ENCODE measurements at regions not wholly inside any gene's neighbourhood (a gene's known extent, or its start where the extent isn't known, plus 50 kb on each side); places are given as distances from the start of the nearest gene placed in this dataset.

DNA sequence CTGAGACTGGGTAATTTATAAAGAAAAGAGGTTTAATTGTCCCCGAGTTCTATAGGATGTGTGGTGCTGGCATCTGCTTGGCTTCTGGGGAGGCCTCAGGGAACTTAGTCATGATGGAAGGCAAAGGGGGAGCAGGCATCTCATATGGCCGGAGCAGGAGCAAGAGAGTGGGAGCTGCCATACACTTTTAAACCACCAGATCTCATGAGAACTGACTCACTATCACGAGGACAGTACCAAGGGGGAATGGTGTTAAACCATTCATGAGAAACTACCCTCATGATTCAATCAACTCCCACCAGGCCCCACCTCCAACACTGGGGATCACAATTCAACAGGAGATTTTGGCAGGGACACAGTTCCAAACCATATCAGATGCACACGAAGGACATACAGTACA lies 199.9 kb upstream of the DPP6 start:
- Histone ChIP-seq H3K27me3 (ENCODE audit: control insufficient read depth, insufficient read depth, low read length) (no peaks in the 10 kb centered on the region), H3K4me3 (ENCODE audit: low read depth, low read length) (no peak overlapping the region), H3K36me3 (ENCODE audit: control insufficient read depth, insufficient read depth, low read length) (no peaks in the 10 kb centered on the region)
- ChIA-PET POLR2A (no interaction called here), CTCF (interaction anchor here (1.3 kb wide), 1 partner anchor 22 kb away, joined by 3 read pairs; no protein-coding TSS in a partner anchor)
- TF ChIP-seq, protein P1, sequence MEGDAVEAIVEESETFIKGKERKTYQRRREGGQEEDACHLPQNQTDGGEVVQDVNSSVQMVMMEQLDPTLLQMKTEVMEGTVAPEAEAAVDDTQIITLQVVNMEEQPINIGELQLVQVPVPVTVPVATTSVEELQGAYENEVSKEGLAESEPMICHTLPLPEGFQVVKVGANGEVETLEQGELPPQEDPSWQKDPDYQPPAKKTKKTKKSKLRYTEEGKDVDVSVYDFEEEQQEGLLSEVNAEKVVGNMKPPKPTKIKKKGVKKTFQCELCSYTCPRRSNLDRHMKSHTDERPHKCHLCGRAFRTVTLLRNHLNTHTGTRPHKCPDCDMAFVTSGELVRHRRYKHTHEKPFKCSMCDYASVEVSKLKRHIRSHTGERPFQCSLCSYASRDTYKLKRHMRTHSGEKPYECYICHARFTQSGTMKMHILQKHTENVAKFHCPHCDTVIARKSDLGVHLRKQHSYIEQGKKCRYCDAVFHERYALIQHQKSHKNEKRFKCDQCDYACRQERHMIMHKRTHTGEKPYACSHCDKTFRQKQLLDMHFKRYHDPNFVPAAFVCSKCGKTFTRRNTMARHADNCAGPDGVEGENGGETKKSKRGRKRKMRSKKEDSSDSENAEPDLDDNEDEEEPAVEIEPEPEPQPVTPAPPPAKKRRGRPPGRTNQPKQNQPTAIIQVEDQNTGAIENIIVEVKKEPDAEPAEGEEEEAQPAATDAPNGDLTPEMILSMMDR (IDR thresholded peaks at IDR 0.05; ENCODE audit: insufficient read depth, low read depth, low read length) = no peak
- no peak for DNase-seq (ENCODE audit: low read depth)

- CTCF ChIA-PET = no interaction called here
- no peak for DNase-seq (ENCODE audit: low read depth)
- Histone ChIP-seq H3K36me3 (ENCODE audit: control insufficient read depth, insufficient read depth, low read length) (no peaks in the 10 kb centered on the region), H3K4me3 (ENCODE audit: low read depth, low read length) (no peak overlapping the region), H3K27me3 (ENCODE audit: control insufficient read depth, insufficient read depth, low read length) (no peaks in the 10 kb centered on the region)
- POLR2A ChIA-PET = no interaction called here
- TF ChIP-seq, protein P1 (IDR thresholded peaks at IDR 0.05; ENCODE audit: insufficient read depth, low read depth, low read length) = no peak
Measured at GRCh38 chr7:153858355-153858754, 193.8 kb upstream of the DPP6 start.

- no peaks in the 10 kb centered on the region for H3K27me3 ChIP-seq (ENCODE audit: control insufficient read depth, insufficient read depth, low read length)
- DNase-seq (ENCODE audit: low read depth) = no peak
- TF ChIP-seq, protein P1 (IDR thresholded peaks at IDR 0.05; ENCODE audit: insufficient read depth, low read depth, low read length) = no peak
- no peaks in the 10 kb centered on the region for H3K36me3 ChIP-seq (ENCODE audit: control insufficient read depth, insufficient read depth, low read length)
- CTCF ChIA-PET = no interaction called here
- POLR2A ChIA-PET = no interaction called here
- H3K4me3 ChIP-seq (ENCODE audit: low read depth, low read length) = no peak overlapping the region
Measured at GRCh38 chr7:153859239-153859638, 193.0 kb upstream of the DPP6 start.

DNA sequence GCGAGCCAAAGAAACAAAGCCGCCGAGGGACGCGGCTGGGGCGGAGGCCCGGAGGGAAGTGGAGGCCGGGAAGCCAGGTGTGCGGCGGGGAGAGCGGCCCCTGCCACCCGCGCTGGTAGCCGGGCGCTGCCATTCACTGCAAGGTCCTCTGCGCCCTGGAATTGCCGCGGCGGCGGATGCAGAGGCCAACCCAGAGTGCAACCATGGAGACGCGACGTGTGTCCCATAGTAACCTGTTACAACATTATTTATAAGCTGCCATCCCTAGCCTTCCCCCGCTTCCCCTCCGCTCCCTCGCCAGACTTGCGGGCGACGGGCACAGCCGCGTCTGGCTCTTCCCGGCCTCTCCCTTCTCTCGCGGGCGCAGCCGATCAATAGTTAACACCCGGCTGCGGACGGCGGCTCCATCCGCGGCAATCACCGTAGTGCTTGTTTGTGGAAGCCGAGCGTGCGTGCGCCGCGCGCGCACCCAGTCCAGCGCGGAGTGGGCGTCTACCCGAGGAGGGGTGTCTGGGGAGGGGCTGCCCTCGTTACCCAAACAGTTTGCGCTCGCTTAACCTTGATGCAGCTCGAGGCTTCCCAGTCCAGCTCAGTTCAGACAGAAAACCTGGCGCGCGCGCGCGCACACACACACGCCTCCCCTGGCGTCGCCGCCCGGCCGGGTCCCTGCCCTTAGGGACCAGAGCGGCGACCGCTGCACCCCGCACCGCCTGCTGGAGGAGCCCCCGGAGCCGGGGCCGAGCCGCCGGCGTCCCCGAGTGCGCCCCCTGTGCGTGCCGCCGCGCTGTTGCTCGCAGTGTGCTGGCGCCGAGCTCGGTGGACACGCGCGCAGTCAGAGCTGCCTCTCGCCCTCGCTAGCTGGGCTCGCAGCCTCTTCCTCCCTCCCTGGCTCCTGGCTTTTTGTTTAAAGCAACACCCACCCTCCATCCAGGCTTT lies 165.4 kb upstream of the DPP6 start:
- CTCF ChIA-PET = no interaction called here
- DNase-seq (ENCODE audit: low read depth) = no peak
- TF ChIP-seq, protein P1 (IDR thresholded peaks at IDR 0.05; ENCODE audit: insufficient read depth, low read depth, low read length) = no peak
- POLR2A ChIA-PET = no interaction called here
- Histone ChIP-seq H3K4me3 (ENCODE audit: low read depth, low read length) (no peak overlapping the region), H3K36me3 (ENCODE audit: control insufficient read depth, insufficient read depth, low read length) (no peaks in the 10 kb centered on the region), H3K27me3 (ENCODE audit: control insufficient read depth, insufficient read depth, low read length) (no peaks in the 10 kb centered on the region)

DNA sequence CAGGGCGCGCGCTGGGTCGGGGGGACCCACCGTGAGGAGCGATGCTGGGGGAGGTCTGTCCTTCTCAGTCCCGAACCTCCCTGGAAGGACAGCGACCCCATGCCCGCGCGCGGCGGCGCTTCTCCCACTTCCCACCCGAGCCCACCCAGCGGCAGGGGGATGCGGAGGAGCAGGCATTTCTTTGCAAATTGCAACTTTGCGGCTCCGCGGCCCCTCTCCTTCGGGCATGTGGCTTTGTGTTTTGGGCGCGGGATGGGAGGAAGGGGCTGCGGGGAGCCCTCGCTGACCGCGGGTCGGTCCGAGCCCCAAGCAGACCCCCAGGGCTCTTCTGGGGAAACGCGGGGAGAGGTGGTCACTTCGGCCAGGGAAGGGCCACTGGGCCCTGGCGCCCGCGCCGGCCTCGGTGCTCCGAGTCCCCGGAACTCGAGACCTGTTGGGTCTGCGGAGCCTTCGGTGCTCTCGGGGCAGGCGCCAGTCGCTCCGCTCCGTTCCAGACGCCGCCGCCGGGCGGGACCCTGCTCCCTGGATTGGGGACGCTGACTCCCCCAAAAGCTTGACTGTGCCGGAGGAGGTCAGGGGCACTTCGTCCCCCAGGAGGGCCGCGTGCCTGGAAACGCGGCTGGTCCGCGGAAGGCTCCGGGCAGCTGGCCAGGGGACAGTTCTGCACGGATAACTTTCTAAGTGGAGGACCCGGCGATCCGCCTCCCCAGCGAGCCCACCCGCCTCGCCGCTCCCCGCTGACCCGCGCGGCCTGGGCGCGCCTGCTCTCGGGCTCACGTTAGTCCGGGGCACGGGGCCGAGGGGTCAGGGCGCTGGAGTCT lies 164.2 kb upstream of the DPP6 start:
- CTCF ChIA-PET = no interaction called here
- POLR2A ChIA-PET = no interaction called here
- no peaks in the 10 kb centered on the region for H3K36me3 ChIP-seq (ENCODE audit: control insufficient read depth, insufficient read depth, low read length)
- TF ChIP-seq, protein P1 (IDR thresholded peaks at IDR 0.05; ENCODE audit: insufficient read depth, low read depth, low read length) = no peak
- no peaks in the 10 kb centered on the region for H3K27me3 ChIP-seq (ENCODE audit: control insufficient read depth, insufficient read depth, low read length)
- H3K4me3 ChIP-seq (ENCODE audit: low read depth, low read length) = no peak overlapping the region
- no peak for DNase-seq (ENCODE audit: low read depth)

Measured in BJ (cell line).